ENCODE measurements at regions not wholly inside any gene's neighbourhood (a gene's known extent, or its start where the extent isn't known, plus 50 kb on each side); places are given as distances from the start of the nearest gene placed in this dataset.
"Not testable (repeated sequence)": the region's sequence is repeated elsewhere in the genome, so short reads cannot be mapped to it uniquely, and the experiment has no call there.

DNA sequence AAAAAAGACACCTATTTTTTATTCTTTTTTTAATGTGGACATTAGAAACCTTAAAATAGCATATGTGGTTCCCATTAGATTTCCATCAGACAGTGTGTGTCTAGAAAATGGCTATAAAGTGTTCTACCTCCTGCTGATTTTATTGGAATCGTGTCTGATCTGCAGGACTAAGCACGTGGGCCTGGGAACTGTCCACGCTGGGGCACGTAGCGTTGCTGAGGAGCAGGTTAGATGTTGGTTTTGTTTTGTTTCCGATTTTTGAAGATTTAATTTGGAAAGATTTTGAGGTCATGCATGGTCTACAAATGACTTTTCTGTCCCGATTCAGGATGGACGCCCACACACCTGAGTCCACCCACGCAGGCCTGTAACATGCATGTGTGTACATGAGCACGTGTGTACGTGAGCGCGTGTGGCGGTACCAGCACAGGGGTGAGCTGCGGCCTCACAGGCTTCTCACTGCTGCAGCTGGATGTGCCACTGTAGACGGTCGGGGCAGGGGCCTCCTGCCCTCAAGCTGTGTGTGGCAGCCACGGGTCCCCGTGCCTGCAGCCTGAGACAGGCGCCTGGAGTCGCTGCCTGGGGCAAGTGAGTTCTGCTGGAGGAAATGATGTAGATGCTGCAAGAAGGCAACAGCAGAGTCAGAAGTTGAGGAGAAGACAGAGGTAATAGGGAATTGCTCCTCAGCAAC lies 99.7 kb upstream of the CTDP1 start:
- DNase-seq (ENCODE audit: low spot score), result no peak

DNA sequence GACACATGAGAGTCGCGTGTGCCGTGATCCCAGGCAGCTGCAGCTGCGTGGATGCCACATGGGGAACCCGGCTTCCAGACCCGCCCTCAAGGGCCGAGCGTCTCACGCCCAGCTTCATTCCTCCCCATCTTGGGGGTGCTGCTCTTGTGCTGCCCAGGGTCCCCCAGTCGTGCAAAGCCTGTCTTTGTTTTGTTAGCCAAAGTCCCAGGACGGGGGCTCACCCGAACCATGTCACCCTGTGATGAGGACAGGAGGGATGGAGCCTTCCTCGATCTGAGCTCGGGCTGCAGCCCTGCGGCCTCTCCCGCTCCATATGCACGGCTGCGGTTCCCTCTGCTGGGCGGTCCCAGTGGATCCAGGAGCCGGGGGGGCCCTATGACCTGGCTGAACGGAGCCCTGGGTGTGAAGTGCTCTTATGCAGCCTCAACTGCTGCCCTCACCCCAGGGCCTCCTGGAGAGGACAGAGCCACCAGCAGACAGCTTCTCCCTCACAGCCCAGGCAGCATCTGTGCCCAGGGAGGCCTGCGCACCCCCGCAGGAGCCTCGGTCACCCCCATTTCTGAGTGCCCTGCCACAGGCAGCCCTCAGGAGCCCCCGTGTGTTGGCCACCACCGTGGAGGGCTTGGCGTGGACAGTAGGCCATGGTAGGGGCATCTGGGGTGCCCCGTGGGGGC lies 99.0 kb upstream of the CTDP1 start:
- DNase-seq (ENCODE audit: low spot score), result no peak

- no peak for DNase-seq (ENCODE audit: low spot score)
Measured at GRCh38 chr18:79581406-79581805, 98.2 kb upstream of the CTDP1 start.

- no peak for DNase-seq (ENCODE audit: low spot score)
Measured at GRCh38 chr18:79581911-79582310, 97.7 kb upstream of the CTDP1 start.

- DNase-seq (ENCODE audit: low spot score), result no peak
Measured at GRCh38 chr18:79582978-79583377, 96.6 kb upstream of the CTDP1 start.

GRCh38 chr18:79583426-79583825 lies 96.2 kb upstream of the CTDP1 start:
- DNase-seq (ENCODE audit: low spot score), result no peak

DNA sequence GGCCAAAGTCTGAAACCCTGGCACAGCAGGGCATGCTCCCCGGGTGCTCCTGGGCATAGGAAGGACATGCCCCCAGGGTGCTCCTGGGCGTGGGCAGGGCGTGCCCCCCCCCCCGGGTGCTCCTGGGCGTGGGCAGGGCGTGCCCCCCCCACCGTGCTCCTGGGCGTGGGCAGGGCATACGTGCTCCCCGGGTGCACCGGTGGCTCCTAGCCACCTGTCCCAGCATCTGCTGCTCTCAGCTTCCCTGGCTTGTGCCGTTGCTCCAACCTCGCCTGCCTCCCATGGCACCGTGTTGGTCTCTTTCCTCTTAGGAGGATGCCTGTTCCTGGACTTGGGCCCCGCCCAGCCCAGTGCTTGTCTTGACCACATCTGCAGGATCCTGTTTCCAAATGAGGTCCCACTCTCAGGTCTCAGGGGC lies 95.6 kb upstream of the CTDP1 start:
- DNase-seq (ENCODE audit: low spot score), result no peak

GRCh38 chr18:79584491-79585394 lies 94.9 kb upstream of the CTDP1 start:
- no peak for DNase-seq (ENCODE audit: low spot score)

- no peak for DNase-seq (ENCODE audit: low spot score)
Measured at GRCh38 chr18:79585395-79586370, 93.9 kb upstream of the CTDP1 start.

DNA sequence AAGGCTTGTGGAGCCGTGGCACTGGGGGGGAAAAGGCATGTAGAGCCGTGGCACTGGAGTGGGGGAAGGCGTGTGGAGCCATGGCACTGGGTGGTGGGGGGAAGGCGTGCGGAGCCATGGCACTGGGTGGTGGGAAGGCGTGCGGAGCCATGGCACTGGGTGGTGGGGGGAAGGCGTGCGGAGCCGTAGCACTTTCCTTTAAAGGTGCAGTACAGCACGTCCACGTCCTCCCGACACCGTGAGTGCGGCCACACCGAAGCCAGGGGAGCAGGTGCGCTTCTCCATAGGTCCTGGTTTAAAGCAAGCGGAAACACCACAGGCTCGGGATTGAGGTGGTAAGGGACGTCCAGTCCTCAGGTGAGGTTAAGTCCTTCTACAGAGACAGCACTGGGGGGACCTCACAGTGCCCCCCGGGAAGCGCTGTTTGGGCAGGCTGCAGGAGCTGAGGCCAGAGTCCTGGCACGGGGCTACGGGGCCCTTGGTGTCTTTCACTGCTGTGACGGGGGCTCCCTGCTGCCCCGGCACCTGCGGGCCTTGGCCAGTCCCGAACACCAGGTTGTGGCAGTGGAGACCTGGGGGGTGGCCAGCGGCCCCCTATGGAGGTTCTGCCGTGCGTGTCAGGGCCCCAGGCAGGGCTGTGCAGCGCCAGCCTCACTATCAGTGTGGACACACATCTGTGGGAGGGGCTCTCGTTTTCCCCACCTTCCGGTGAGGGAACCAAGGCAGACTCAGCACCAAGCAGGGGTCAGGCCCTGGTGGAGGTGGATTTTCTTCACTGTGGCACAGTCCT lies 93.0 kb upstream of the CTDP1 start:
- no peak for DNase-seq (ENCODE audit: low spot score)

DNA sequence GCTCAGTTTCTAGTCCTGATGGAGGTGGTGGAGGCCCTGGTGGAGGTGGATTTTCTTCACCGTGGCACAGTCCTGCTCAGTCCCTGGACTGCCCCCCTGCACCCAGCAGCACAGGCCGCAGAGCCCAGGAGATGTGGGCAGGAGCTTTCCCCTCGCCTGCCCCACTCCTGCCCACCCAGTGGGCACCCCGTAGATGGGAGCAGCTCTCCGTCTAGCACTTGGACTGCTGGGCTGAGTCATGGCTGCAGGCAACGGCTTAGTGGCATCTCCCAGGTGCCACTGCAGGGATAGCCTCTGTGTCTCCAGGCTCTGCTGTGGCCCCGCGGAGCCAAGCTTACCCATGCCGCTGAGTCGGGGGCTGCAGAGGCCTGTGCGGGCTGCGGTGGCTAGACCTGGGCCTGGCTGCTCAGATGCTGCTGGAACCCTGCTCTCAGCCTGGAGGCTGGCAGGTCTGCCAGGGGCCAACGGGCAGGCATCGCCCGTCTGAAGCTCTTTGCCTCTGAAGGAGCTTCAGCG lies 92.3 kb upstream of the CTDP1 start:
- DNase-seq (ENCODE audit: low spot score), result no peak

DNA sequence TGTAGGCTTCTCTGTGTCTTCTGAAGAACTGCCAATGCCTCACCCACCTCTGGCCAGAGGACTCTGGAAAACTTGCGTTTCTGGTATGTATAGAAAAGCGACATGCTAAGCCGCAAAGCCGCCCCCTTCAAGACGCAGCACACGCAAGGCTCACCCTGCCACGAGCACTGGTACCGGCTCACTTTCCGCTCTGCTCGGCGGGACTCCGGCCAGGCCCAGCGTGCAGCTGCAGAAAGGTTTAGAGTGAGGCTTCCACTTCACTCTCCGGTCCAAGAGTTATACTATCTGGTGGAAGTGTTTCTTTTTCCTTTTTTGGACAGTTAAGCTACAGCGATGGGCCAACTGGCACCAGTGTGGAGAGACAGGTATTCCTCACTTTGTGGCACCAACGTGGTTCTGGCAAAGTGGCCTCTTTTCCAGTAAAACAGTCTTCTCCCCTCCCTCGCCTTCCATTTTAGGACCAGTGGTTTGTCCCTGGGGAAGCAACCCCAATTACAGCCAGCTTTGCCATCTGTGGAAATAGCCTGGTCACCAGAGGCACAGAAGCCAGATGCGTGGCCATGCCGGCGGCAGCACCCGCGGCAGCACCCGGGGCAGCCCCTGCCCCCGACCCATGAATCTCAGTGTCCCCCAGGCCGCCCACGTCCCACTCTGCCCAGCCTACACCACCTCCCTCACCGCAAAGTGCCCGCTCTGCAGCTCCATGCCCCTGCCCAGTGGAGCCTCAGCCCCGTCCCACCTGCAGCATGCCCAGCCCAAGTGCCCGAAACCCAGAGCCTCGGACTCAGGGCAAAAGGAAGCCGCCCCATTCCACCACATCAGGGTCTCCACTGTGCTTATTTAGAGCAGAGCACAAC lies 91.6 kb upstream of the CTDP1 start:
- DNase-seq (ENCODE audit: low spot score), result no peak

- no peak for DNase-seq (ENCODE audit: low spot score)
Measured at GRCh38 chr18:79588636-79589481, 90.7 kb upstream of the CTDP1 start.

- DNase-seq (ENCODE audit: low spot score), result no peak
Measured at GRCh38 chr18:79589601-79590091, 90.0 kb upstream of the CTDP1 start.

DNA sequence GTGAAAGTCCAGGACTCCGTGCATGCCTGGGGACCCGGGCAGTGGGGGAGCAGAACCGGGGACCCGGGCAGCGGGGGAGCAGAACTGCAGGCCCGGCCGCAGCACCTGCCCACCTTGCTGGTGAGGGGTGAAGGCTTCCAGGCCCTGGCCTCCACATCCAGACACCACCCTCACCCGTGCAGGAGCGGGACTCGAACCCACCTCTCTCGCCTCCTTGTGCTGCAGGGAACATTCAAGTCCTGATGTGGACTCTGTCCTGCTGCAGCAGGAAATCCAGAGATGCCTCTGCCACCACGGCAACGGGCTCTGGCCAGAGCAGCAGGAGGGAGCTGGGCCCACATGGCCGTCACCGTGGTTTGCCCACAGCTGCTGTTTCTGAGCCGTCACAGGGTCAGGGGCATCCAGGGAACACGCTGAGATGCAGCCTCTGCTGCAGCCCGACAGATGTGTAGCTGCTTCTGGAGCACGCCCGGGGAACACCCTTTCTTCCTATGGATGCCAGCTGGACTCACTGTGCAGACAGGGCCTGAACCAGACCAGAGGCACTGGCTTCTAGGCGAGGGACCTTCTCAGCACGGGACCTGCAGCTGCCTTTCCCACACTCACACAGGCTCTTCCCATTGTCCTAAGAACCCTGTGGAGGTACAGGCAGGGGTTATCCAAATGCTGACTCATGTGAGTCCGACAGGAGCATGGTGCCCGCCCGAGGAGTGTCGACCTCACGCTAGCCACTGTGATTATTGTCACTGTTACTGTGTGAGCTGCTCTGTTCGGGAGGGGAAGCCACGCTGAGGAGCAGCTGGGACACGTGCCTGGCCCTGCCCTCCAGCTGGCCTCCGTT lies 89.2 kb upstream of the CTDP1 start:
- DNase-seq (ENCODE audit: low spot score), result no peak

DNA sequence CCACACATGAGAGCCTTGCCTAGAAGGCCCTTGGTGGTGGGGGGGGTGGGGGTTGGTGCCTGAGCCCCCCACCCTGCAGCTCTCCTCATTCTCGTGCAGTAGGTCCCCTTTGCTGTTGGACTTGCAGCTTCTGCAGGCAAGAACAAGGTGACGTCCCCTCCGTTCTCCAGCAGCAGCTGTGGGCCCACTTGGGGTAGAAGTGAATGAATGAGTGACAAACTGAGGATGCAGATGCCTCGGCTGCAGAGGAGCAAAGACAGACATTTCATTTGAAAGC lies 88.6 kb upstream of the CTDP1 start:
- no peak for DNase-seq (ENCODE audit: low spot score)

DNA sequence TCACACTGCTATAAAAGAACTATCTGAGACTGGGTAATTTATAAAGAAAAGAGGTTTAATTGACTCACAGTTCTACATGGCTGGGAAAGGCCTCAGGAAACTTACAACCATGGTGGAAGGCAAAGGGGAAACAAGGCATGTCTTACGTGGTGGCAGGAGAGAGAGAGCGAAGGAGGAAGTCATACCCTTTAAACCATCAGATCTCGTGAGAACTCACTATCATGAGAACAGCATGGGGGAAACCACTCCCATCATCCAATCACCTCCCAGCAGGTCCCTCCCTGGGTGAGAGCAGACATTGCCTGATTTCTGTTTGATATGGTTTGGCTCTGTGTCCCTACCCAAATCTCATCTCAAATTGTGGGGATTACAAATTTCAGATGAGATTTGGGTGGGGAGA lies 86.9 kb upstream of the CTDP1 start:
- not testable (repeated sequence) for DNase-seq (ENCODE audit: low spot score)

Data from SK-N-DZ (cell line).